Uterus (tissue), 2 donors: ENCODE measurements at regions not wholly inside any gene's neighbourhood (a gene's known extent, or its start where the extent isn't known, plus 50 kb on each side); places are given as distances from the start of the nearest gene placed in this dataset.

ENCODE experiments used
- CTCF ChIP-seq, 4 experiments: fragments of 200-600 bp in 2 of 4; fragments of 450-650 bp in 2 of 4; sonication (generic) in 2 of 4; IDR thresholded peaks; one replicate each; pipeline ENCODE4 v1.5.1; 2016 to 2019; ENCODE audit warnings: antibody characterized with exemption in 4 of 4, mild to moderate bottlenecking in 2 of 4, moderate library complexity in 1 of 4
- POLR2A ChIP-seq, 2 donors: fragments of 450-650 bp; IDR thresholded peaks; one replicate each; pipeline ENCODE4 v1.6.1; 2016; ENCODE audit warnings: antibody characterized with exemption in 2 of 2, mild to moderate bottlenecking in 1 of 2, moderate library complexity in 1 of 2

GRCh38 chr19:27580906-27581305 lies 1632.0 kb downstream of the UQCRFS1 start:
- no peak for TF ChIP-seq CTCF (IDR thresholded peaks at IDR 0.05)
- no peak for TF ChIP-seq POLR2A (IDR thresholded peaks at IDR 0.05)
